ENCODE measurements at regions not wholly inside any gene's neighbourhood (a gene's known extent, or its start where the extent isn't known, plus 50 kb on each side); places are given as distances from the start of the nearest gene placed in this dataset.

GRCh38 chr11:134522782-134523570, 110.9 kb upstream of the B3GAT1 start:
- DNase-seq = no peak

- no peak for DNase-seq
Measured at GRCh38 chr11:134521452-134522289, 109.6 kb upstream of the B3GAT1 start.

GRCh38 chr11:134521001-134521400, 109.0 kb upstream of the B3GAT1 start:
- DNase-seq = no peak

GRCh38 chr11:134519788-134520187, 107.7 kb upstream of the B3GAT1 start:
- no peak for DNase-seq

GRCh38 chr11:134519390-134519750, 107.3 kb upstream of the B3GAT1 start:
- no peak for DNase-seq

GRCh38 chr11:134518616-134519389, 106.8 kb upstream of the B3GAT1 start:
- DNase-seq = no peak

- DNase-seq = no peak
Measured at GRCh38 chr11:134517621-134518293, 105.7 kb upstream of the B3GAT1 start.

- DNase-seq = no peak
Measured at GRCh38 chr11:134517115-134517514, 105.1 kb upstream of the B3GAT1 start.

- DNase-seq = peak; percentile 70
Measured at GRCh38 chr11:134516529-134516928, 104.5 kb upstream of the B3GAT1 start.

- no peak for DNase-seq
Measured at GRCh38 chr11:134515081-134515960, 103.3 kb upstream of the B3GAT1 start.

GRCh38 chr11:134514354-134514951, 102.4 kb upstream of the B3GAT1 start:
- no peak for DNase-seq

- no peak for DNase-seq
Measured at GRCh38 chr11:134513585-134514120, 101.6 kb upstream of the B3GAT1 start.

- no peak for DNase-seq
Measured at GRCh38 chr11:134512571-134513538, 100.8 kb upstream of the B3GAT1 start.

GRCh38 chr11:134512061-134512460, 100.0 kb upstream of the B3GAT1 start:
- no peak for DNase-seq

GRCh38 chr11:134511255-134511654, 99.2 kb upstream of the B3GAT1 start:
- DNase-seq = no peak

GRCh38 chr11:134510233-134511040, 98.4 kb upstream of the B3GAT1 start:
- no peak for DNase-seq

- DNase-seq = no peak
Measured at GRCh38 chr11:134509381-134510232, 97.6 kb upstream of the B3GAT1 start.
